ENCODE measurements at regions not wholly inside any gene's neighbourhood (a gene's known extent, or its start where the extent isn't known, plus 50 kb on each side); places are given as distances from the start of the nearest gene placed in this dataset.

- no peak for TF ChIP-seq POLR2A (IDR thresholded peaks at IDR 0.05; ENCODE audit: low read depth, low read length)
- no peak for TF ChIP-seq GATA2 (IDR thresholded peaks at IDR 0.05; ENCODE audit: insufficient read depth, insufficient read length, low read depth, low read length)
- no peak for TF ChIP-seq JUN (IDR thresholded peaks at IDR 0.05; ENCODE audit: borderline replicate concordance, insufficient read depth, insufficient read length, low read depth)
- no peak for TF ChIP-seq FOS (IDR thresholded peaks at IDR 0.05; ENCODE audit: borderline replicate concordance, insufficient read depth, low read length)
- no peak for TF ChIP-seq MAX (IDR thresholded peaks at IDR 0.05; ENCODE audit: insufficient read depth, insufficient read length)
- no peak for TF ChIP-seq POLR2AphosphoS5 (IDR thresholded peaks at IDR 0.05; ENCODE audit: insufficient read depth, low read depth, low read length)
- TF ChIP-seq EZH2 (IDR thresholded peaks at IDR 0.05; ENCODE audit: borderline replicate concordance, low read depth, low read length, severe bottlenecking): no peak
- TF ChIP-seq, protein P1, sequence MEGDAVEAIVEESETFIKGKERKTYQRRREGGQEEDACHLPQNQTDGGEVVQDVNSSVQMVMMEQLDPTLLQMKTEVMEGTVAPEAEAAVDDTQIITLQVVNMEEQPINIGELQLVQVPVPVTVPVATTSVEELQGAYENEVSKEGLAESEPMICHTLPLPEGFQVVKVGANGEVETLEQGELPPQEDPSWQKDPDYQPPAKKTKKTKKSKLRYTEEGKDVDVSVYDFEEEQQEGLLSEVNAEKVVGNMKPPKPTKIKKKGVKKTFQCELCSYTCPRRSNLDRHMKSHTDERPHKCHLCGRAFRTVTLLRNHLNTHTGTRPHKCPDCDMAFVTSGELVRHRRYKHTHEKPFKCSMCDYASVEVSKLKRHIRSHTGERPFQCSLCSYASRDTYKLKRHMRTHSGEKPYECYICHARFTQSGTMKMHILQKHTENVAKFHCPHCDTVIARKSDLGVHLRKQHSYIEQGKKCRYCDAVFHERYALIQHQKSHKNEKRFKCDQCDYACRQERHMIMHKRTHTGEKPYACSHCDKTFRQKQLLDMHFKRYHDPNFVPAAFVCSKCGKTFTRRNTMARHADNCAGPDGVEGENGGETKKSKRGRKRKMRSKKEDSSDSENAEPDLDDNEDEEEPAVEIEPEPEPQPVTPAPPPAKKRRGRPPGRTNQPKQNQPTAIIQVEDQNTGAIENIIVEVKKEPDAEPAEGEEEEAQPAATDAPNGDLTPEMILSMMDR (IDR thresholded peaks at IDR 0.05; ENCODE audit: extremely low read depth in 1 of 2, insufficient read depth in 1 of 2, low read depth in 1 of 2, low read length in 2 of 2): no peak
- TF ChIP-seq MYC (IDR thresholded peaks at IDR 0.05; ENCODE audit: low read depth, low read length): no peak
- H3K4me1 ChIP-seq (ENCODE audit: control insufficient read depth, extremely low read depth, insufficient read depth, low read length): no peaks in the 10 kb centered on the region
- no peaks in the 10 kb centered on the region for H3K9me3 ChIP-seq (replicated peaks; ENCODE audit: control insufficient read depth, insufficient read depth, low read length)
- dilution Hi-C loops (cut with MboI; ENCODE audit: extremely low pct_ligation_motif_present, low sequenced_read_pairs) (no loop called here), intact Hi-C loops (cut with micrococcal nuclease) (no loop called here)
- H3K27ac ChIP-seq (ENCODE audit: insufficient read depth, low read depth, low read length): no peak overlapping the region
- no peaks in the 10 kb centered on the region for H3K9me1 ChIP-seq (replicated peaks; ENCODE audit: control insufficient read depth, extremely low read depth, insufficient read depth, low read length)
- no peak overlapping the region for H3K4me3 ChIP-seq (replicated peaks in 1 of 3; ENCODE audit: insufficient read depth in 1 of 3, low read depth in 1 of 3, low read length in 3 of 3)
- H4K20me1 ChIP-seq (replicated peaks; ENCODE audit: control insufficient read depth, extremely low read depth, insufficient read depth, low read length): no peaks in the 10 kb centered on the region
- POLR2A ChIA-PET: no interaction called here
- no TSS peak for BruUV-seq (replicated peaks)
- DNase-seq (ENCODE audit: low read depth, low spot score) (no peak), FAIRE-seq (no peak)
- H3K79me2 ChIP-seq (ENCODE audit: control insufficient read depth, insufficient read depth, low read length): no peaks in the 10 kb centered on the region
- H3K27me3 ChIP-seq (ENCODE audit: control insufficient read depth in 2 of 2, insufficient read depth in 2 of 2, low read length in 2 of 2): no peaks in the 10 kb centered on the region
- no peak overlapping the region for H2AFZ ChIP-seq (ENCODE audit: low read depth, low read length)
- H3K9ac ChIP-seq (replicated peaks; ENCODE audit: extremely low read depth, insufficient read depth, low read length): no peak overlapping the region
- H3K4me2 ChIP-seq (ENCODE audit: insufficient read depth, low read length): no peak overlapping the region
- no peaks in the 10 kb centered on the region for H3K36me3 ChIP-seq (ENCODE audit: control insufficient read depth in 2 of 2, extremely low read depth in 1 of 2, insufficient read depth in 2 of 2, low read length in 2 of 2)
- CTCF ChIA-PET: no interaction called here
These were observed 1589.9 kb upstream of the DDX18 start for GRCh38 chr2:116224610-116225009.
